Inferior parietal cortex (tissue), 1 donor: ENCODE measurements at regions not wholly inside any gene's neighbourhood (a gene's known extent, or its start where the extent isn't known, plus 50 kb on each side); places are given as distances from the start of the nearest gene placed in this dataset.
A peak's percentile ranks its signal among the peaks of the same experiment; 100 is the strongest.

Experiments used
- DNase-seq: peaks from one replicate; pipeline ENCODE4 v3.0.0-alpha.2; 2016; ENCODE audit errors: extremely low spot score

- no peak for DNase-seq
Observed at GRCh38 chr19:31559494-31559893, 210.3 kb upstream of the TSHZ3 start.

DNA sequence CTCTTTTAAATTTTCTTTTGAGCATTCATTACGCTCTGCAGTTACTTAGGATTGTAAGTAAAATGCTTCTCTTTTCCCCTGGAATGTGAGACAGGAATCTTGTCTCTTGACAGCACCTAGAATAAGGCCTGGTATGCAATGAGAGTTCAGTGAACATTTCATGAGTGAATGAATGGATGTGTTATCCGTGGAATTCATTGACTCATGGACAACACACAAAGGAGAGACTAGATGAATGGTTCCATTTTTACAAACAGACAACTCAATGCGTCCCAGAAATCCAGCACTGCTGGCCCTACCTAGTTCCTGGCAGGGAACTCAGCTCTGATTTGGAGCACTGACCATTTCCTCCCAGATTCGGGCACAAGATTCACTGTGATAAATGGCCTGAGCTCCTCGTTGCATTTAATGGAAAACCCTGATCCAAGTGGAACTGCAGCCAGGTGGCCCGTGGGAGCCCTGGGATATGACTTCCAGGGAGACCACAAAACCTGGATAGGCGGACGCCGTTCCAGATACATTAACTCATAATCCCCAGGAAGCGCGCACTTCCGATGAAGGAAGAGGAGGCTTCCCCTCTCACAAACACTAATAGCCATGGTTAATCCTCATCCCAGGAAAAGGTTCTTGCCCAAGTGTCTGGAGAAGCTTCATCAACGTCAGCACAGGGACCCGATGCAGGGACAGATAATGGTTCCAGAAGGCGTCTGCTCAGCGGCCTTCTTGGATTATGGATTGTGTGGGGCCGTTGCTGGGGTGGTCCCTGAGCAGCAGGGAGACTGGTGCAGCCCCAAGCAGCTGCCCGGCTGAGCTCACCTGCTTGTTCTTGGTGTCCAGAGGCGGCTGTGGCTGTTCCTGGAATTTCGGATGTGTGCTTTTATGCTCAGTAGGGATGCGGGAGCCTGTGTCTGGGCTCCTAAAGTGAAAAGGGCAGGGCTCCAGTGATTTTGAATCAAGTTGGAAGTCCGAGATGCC is 211.1 kb upstream of the TSHZ3 start:
- DNase-seq, result no peak

DNA sequence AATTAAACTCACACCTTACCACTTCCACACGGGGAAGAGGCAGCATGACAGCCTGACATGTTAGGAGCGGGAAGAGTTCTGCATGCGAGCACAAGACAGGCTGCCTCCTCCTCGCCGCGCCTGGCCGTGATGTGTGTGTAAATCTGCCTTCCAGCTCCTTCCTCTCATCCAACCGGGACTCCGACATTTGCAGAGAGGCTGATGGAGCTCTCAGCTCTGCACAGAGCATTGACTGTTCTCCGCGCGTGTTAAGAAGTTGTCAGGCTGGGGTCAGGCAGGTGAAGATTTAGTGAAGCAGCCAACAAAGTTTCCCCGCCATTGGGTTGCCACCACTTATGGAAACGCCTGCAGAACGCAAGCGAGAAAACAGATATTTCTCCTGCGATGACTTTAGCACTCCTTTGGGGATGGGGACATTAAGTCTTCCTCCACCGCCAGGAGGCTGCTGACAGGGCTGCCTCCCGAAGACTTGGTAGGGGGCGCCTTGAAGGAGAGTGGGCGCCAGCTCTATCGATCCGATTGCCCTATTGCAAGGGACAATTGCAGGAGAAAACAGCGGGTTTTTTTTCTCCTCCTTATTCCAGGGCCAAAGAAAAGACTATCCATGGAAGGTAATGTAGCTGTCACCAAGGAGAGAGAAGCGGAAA is 213.9 kb upstream of the TSHZ3 start:
- no peak for DNase-seq

GRCh38 chr19:31567776-31568175 is 218.5 kb upstream of the TSHZ3 start:
- DNase-seq, result no peak

DNA sequence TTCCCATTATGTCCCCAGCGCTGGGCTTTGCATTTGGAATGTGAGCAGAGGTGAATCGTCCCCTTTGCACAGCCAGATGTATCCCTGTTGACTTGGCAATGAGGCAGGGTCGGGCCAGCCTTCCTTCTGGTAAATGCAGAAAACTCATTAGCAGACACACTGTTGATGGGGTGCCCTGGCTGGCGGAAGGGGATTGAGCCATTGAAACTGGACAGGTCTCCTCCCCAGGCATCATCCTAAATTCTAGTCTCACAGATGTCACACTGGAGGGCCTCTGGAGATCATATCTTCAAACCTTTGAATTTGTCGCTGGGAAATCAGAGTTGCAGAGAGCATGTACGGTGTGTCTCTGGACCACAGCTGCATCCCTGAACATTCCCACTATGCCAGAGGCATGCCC is 219.5 kb upstream of the TSHZ3 start:
- DNase-seq, result no peak

DNA sequence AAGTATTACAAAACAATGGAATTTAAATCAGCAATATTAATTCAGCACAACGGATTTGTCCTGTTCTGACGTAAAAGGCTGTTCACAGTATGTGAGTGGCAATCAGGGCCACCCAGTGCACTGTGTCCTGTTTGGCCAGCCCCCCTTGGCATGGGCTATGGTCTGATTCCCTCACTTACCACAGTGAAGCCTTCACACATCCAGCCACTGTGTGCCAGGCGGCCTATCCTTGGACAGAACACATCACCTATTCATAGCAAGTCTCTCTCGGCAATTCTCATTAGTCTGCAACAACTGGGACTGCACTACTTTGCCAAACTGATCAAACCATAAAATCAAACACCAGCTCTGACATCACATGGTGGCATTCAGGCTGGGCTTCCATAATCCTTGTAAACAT is 221.5 kb upstream of the TSHZ3 start:
- DNase-seq, result no peak

- no peak for DNase-seq
Observed at GRCh38 chr19:31572102-31572975, 223.1 kb upstream of the TSHZ3 start.

GRCh38 chr19:31572976-31573298 is 223.7 kb upstream of the TSHZ3 start:
- no peak for DNase-seq

DNA sequence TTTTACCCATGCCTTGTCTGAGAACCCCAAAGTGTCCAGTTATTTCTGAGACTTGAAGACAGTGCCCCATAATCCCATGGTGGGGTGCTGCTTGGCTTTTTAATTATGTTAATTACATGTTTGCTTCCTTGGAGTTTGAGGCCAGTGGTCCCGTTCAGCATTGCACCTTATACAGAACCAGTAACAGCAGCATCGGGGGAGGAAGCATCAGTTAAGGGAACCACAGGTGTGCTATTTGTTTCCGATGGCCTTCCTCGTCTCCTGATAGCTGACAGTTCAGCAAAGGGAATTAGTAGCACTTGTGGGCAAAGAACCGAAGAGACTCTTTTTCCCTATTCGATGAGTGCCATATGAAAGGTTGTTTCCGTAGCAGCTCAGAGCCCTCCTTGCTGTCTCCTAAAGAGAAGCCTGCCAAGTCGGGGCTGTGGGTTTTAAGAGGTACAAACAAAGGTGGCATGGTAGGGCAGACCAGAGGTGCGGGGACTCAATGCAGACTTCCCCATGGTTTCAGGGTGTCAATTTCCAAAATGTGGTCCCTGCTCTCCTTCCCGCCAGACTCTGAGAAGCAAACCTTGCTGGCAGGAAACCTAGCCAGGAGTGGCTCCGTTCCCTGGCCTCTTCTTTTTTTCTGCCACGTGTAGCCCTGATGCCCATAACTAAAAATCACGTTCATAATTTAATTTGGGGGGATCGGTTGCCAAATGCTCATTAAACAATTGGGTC is 225.2 kb upstream of the TSHZ3 start:
- DNase-seq, result no peak

DNA sequence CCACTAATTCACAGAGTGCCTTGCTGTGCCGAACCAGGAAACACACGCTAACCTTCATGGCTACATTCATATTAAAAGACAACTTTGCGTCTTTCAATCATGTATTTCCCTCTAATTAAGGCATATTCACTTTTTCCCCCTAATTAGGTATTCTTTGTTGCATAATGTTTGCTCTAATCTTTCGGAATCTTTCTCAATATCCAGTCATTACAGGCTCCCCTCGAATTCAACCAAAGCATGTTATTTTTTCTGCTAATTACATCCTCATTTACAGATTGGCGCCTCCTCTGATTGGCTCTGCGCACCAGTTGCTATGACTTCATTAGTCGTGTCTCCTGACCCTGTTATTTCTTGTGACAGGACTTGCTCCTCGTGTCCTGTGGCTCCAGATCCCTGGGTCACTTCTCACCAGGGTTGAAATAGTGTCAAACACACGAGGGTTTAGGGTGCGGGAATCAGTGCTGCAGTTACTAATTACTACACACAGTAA is 226.7 kb upstream of the TSHZ3 start:
- no peak for DNase-seq

DNA sequence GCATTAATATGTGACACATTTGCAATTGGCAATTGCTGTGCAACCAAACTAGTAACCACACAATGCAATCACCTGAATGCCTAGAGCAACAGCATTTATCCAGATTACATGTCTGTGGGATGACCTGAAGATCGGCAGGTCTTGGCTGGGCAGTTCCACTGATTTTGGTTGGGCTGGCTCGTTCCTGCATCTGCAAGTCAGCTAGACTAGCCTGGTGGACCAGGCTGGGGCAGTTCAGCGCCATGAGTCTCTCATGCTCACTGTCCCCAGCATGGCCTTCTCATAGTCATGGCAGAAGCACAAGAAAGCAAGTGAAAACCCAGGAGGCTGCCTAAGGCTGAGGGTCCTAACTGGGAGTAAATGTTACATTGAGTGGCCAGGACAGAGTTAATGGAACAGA is 229.1 kb upstream of the TSHZ3 start:
- DNase-seq, result no peak

DNA sequence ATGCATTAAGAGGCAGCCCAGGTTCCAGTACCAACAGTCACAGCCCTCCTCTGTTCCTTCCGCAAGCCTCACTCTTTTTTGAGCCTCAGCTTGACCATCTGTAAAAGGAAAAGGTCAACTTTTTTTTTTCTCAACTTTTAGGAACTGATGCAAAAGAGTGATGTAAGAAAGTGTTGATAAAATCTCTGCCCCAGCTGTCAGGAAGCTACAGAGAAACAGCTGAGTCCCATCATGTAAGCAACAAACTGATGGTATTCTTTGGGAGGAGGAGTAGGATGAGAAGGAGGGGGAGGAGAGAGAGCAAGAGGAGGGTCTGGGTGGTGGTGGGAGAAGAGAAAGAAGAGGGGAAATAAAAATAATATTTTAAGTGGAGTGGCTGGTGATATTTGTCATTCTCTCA is 233.9 kb upstream of the TSHZ3 start:
- no peak for DNase-seq

- no peak for DNase-seq
Observed at GRCh38 chr19:31586282-31586681, 237.0 kb upstream of the TSHZ3 start.

DNA sequence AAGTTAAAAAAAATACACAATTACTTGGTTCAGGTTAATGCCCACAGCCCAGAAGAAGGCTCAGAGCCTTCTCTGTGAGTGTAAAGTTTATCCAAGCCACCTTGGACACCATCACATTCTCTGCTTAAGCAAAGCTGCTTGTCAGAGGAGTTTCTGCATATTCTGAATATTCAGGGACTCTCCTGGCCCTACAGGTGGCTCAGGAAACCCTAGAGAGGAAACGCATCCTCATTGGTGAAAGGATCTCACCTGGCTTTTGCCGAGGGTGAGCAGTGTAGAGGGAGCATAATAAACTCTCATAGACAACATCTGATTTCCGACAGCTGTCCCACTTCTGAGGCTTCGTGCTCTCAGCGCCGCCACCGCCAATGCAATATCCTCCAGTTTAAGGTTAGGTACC is 239.9 kb upstream of the TSHZ3 start:
- DNase-seq, result no peak

DNA sequence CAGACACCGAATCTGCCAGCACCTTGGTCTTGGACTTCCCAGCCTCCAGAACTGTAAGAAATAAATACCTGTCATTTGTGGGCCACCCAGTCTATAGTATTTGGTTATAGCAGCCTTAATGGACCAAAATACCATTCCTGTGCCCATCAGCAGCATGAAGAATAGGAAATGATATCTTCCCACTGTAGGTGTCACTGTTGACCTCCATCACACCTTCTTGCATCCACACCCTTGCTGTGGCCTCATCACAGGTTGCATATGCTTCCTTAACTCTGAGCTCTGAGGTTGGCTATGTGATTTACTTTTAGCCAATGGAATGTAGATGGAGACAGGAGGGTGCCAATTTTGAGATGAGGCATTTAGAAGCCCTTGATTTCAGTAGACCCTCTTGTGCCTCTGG is 242.0 kb upstream of the TSHZ3 start:
- no peak for DNase-seq

GRCh38 chr19:31592456-31592855 is 243.2 kb upstream of the TSHZ3 start:
- no peak for DNase-seq

GRCh38 chr19:31594701-31595100 is 245.5 kb upstream of the TSHZ3 start:
- DNase-seq, result no peak

DNA sequence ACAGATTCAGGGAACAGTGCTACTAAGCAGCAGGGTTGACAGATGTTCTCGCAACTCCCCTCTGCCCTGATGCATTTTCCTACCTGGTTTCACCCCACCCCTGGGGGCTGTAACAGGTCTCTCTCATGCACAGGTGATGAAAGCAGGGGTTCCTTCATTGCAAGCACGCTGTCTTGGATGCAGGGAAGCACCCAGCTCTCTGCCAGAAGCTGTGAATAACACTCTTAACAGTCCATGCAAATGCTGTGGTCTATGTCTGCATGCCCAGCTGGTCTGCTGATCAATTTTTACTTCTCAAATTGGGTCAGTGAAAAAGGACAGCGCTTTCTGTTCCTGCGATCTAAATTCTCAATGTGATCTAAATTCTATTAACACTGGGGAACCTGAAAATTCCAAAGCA is 246.3 kb upstream of the TSHZ3 start:
- peak; percentile 11 for DNase-seq

DNA sequence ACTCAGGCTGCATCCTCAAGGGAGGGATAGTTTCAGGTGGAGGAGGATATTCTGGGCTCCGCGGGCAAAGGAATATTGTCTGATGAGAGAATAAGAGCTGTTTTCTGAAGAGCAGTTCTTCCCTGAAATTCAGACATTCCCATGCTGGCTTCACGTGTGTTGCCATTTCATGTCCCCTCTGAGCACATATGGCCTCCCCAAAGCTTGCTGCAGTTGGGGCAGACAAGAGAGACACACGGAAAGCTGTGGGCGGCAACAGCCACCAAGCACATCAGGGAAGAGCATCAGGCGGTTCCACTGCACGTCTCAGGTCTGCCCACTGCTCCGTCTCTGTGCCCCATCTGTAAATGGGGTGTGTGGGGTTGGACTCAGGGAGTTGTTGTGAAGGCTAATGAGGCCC is 247.5 kb upstream of the TSHZ3 start:
- DNase-seq, result no peak

- DNase-seq, result no peak
Observed at GRCh38 chr19:31597616-31598015, 248.4 kb upstream of the TSHZ3 start.

DNA sequence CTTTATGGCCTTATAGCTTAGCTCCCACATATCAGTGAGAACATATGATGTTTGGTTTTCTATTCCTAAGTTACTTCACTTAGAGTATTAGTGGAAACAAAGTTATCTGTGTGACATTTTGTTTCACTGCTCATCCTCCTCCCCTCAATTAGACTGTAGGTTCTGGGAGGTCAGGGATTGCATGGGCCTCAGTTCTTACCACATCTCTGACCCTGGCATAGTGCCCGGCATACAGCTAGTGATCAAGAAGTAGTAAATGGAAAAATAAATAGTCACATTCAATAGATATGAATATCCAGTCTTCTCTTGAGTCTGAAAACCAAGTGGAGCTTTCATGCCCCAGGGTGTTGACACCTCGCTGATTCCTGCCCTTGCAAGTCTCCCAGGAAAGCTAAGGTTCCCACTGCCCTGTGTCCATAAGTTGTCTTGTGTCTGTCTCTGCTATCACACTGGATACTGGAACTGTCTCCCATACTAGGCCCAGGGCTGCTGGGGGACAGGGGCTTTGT is 249.5 kb upstream of the TSHZ3 start:
- no peak for DNase-seq
